ENCODE measurements at regions not wholly inside any gene's neighbourhood (a gene's known extent, or its start where the extent isn't known, plus 50 kb on each side); places are given as distances from the start of the nearest gene placed in this dataset.

- TF ChIP-seq CTCF (IDR thresholded peaks at IDR 0.05 in 2 of 3, conservative IDR thresholded peaks at IDR 0.05 in 1 of 3; ENCODE audit: borderline replicate concordance in 1 of 3, insufficient read depth in 1 of 3, low read depth in 2 of 3, low read length in 2 of 3) = no peak
- no peak for TF ChIP-seq POLR2AphosphoS5 (IDR thresholded peaks at IDR 0.05; ENCODE audit: low read depth, low read length)
- no peak for TF ChIP-seq EZH2 (IDR thresholded peaks at IDR 0.05)
- no peak for TF ChIP-seq MAX (IDR thresholded peaks at IDR 0.05)
- TF ChIP-seq POLR2A (IDR thresholded peaks at IDR 0.05; ENCODE audit: borderline replicate concordance, extremely low read depth, insufficient read depth, insufficient read length) = no peak
- no peak for TF ChIP-seq RAD21 (IDR thresholded peaks at IDR 0.05; ENCODE audit: low read depth)
- no peak for TF ChIP-seq REST (IDR thresholded peaks at IDR 0.05; ENCODE audit: low read depth)
- TF ChIP-seq ATF3 (IDR thresholded peaks at IDR 0.05) = no peak
- no peak for TF ChIP-seq CBX3 (IDR thresholded peaks at IDR 0.05; ENCODE audit: low read depth)
- no peak for TF ChIP-seq EZH2phosphoT487 (IDR thresholded peaks at IDR 0.05; ENCODE audit: borderline replicate concordance)
- no peak for TF ChIP-seq JUND (IDR thresholded peaks at IDR 0.05)
- no peak for TF ChIP-seq YY1 (IDR thresholded peaks at IDR 0.05; ENCODE audit: extremely low read depth, insufficient replicate concordance, low read depth, low read length)
- no peak for TF ChIP-seq TCF7L2 (IDR thresholded peaks at IDR 0.05; ENCODE audit: borderline replicate concordance, extremely low read depth, insufficient read depth, insufficient read length)
- TF ChIP-seq ZFX (IDR thresholded peaks at IDR 0.05) = no peak
Measured at GRCh38 chr3:168939651-168940238, 723.8 kb downstream of the MECOM start.
